PC-9 (cell line): ENCODE measurements at regions not wholly inside any gene's neighbourhood (a gene's known extent, or its start where the extent isn't known, plus 50 kb on each side); places are given as distances from the start of the nearest gene placed in this dataset.

Experiments
- EZH2 ChIP-seq: fragments of 200-600 bp; sonication (generic); IDR thresholded peaks from 2 replicates; pipeline ENCODE4 v1.8.0; 2017; ENCODE audit warnings: antibody characterized with exemption, low read depth
- TF ChIP-seq, protein P1 (sequence below): fragments of 200-600 bp; sonication (generic); conservative IDR thresholded peaks from 2 replicates; pipeline ENCODE4 v1.6.1; 2017; ENCODE audit warnings: mixed run types, antibody characterized with exemption, mild to moderate bottlenecking, moderate library complexity

DNA sequence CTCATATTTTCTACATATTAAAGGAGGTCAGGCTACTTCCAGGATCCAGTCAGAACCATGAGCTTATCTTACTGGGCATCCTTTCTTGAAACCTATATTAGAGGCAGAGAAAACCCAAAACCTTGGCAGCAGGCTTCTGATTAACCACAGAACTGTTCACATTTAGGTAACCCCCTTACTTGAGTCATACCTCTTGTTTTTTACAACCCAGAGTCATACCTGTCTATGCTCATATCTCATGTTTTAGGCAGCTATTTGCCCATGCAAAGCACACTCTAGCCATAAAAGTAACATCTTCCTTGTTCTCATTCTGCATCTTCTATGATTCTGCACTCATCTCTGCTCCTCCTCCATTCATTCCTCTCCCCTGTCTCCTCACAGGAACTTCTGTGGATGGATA, 138.0 kb upstream of the SMIM31 start:
- no peak for TF ChIP-seq EZH2
- TF ChIP-seq, protein P1, sequence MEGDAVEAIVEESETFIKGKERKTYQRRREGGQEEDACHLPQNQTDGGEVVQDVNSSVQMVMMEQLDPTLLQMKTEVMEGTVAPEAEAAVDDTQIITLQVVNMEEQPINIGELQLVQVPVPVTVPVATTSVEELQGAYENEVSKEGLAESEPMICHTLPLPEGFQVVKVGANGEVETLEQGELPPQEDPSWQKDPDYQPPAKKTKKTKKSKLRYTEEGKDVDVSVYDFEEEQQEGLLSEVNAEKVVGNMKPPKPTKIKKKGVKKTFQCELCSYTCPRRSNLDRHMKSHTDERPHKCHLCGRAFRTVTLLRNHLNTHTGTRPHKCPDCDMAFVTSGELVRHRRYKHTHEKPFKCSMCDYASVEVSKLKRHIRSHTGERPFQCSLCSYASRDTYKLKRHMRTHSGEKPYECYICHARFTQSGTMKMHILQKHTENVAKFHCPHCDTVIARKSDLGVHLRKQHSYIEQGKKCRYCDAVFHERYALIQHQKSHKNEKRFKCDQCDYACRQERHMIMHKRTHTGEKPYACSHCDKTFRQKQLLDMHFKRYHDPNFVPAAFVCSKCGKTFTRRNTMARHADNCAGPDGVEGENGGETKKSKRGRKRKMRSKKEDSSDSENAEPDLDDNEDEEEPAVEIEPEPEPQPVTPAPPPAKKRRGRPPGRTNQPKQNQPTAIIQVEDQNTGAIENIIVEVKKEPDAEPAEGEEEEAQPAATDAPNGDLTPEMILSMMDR = no peak
